ENCODE measurements at regions not wholly inside any gene's neighbourhood (a gene's known extent, or its start where the extent isn't known, plus 50 kb on each side); places are given as distances from the start of the nearest gene placed in this dataset.

GRCh38 chr2:12262681-12263436 lies 453.9 kb upstream of the TRIB2 start:
- no peak for DNase-seq
- H3K4me3 Mint-ChIP-seq, result no peak overlapping the region
- no peaks in the 10 kb centered on the region for H3K27me3 Mint-ChIP-seq
- peaks cover 25% of the 10 kb centered on the region for H3K4me1 Mint-ChIP-seq (ENCODE audit: low read depth)
- H3K27ac Mint-ChIP-seq, result no peak overlapping the region
- H3K36me3 Mint-ChIP-seq (ENCODE audit: low read depth), result no peaks in the 10 kb centered on the region
- H3K9me3 Mint-ChIP-seq, result peaks cover 2% of the 10 kb centered on the region

- no peaks in the 10 kb centered on the region for H3K36me3 Mint-ChIP-seq (ENCODE audit: low read depth)
- H3K4me3 Mint-ChIP-seq, result no peak overlapping the region
- H3K27me3 Mint-ChIP-seq, result no peaks in the 10 kb centered on the region
- peaks cover 2% of the 10 kb centered on the region for H3K9me3 Mint-ChIP-seq
- no peak for DNase-seq
- H3K4me1 Mint-ChIP-seq (ENCODE audit: low read depth), result peaks cover 25% of the 10 kb centered on the region
- no peak overlapping the region for H3K27ac Mint-ChIP-seq
These were observed 453.0 kb upstream of the TRIB2 start for GRCh38 chr2:12263730-12264129.

- no peak overlapping the region for H3K4me3 Mint-ChIP-seq
- H3K27me3 Mint-ChIP-seq, result no peaks in the 10 kb centered on the region
- peaks cover 25% of the 10 kb centered on the region for H3K4me1 Mint-ChIP-seq (ENCODE audit: low read depth)
- H3K36me3 Mint-ChIP-seq (ENCODE audit: low read depth), result no peaks in the 10 kb centered on the region
- DNase-seq, result no peak
- H3K9me3 Mint-ChIP-seq, result peaks cover 2% of the 10 kb centered on the region
- H3K27ac Mint-ChIP-seq, result no peak overlapping the region
These were observed 452.6 kb upstream of the TRIB2 start for GRCh38 chr2:12264146-12264545.

- no peak overlapping the region for H3K27ac Mint-ChIP-seq
- H3K4me3 Mint-ChIP-seq, result no peak overlapping the region
- H3K4me1 Mint-ChIP-seq (ENCODE audit: low read depth), result peaks cover 25% of the 10 kb centered on the region
- DNase-seq, result no peak
- no peaks in the 10 kb centered on the region for H3K36me3 Mint-ChIP-seq (ENCODE audit: low read depth)
- H3K9me3 Mint-ChIP-seq, result peaks cover 2% of the 10 kb centered on the region
- no peaks in the 10 kb centered on the region for H3K27me3 Mint-ChIP-seq
These were observed 451.1 kb upstream of the TRIB2 start for GRCh38 chr2:12265646-12266045.

- no peaks in the 10 kb centered on the region for H3K9me3 Mint-ChIP-seq
- H3K36me3 Mint-ChIP-seq (ENCODE audit: low read depth), result no peaks in the 10 kb centered on the region
- no peak overlapping the region for H3K4me3 Mint-ChIP-seq
- no peak overlapping the region for H3K27ac Mint-ChIP-seq
- H3K27me3 Mint-ChIP-seq, result no peaks in the 10 kb centered on the region
- peaks cover 36% of the 10 kb centered on the region for H3K4me1 Mint-ChIP-seq (ENCODE audit: low read depth)
- DNase-seq, result no peak
These were observed 449.7 kb upstream of the TRIB2 start for GRCh38 chr2:12267042-12267441.

GRCh38 chr2:12269041-12269972 lies 447.4 kb upstream of the TRIB2 start:
- Mint-ChIP-seq H3K9me3 (no peaks in the 10 kb centered on the region), H3K27me3 (no peaks in the 10 kb centered on the region), H3K27ac (no peak overlapping the region), H3K36me3 (ENCODE audit: low read depth) (no peaks in the 10 kb centered on the region), H3K4me1 (ENCODE audit: low read depth) (peaks cover 22% of the 10 kb centered on the region), H3K4me3 (no peak overlapping the region)
- no peak for DNase-seq

GRCh38 chr2:12270876-12271588 lies 445.7 kb upstream of the TRIB2 start:
- H3K36me3 Mint-ChIP-seq (ENCODE audit: low read depth), result no peaks in the 10 kb centered on the region
- no peak for DNase-seq
- no peak overlapping the region for H3K4me3 Mint-ChIP-seq
- H3K27me3 Mint-ChIP-seq, result no peaks in the 10 kb centered on the region
- no peak overlapping the region for H3K27ac Mint-ChIP-seq
- H3K9me3 Mint-ChIP-seq, result no peaks in the 10 kb centered on the region
- peaks cover 17% of the 10 kb centered on the region for H3K4me1 Mint-ChIP-seq (ENCODE audit: low read depth)

GRCh38 chr2:12271589-12271984 lies 445.1 kb upstream of the TRIB2 start:
- H3K4me1 Mint-ChIP-seq (ENCODE audit: low read depth), result peaks cover 15% of the 10 kb centered on the region
- H3K36me3 Mint-ChIP-seq (ENCODE audit: low read depth), result no peaks in the 10 kb centered on the region
- H3K27ac Mint-ChIP-seq, result no peak overlapping the region
- DNase-seq, result no peak
- no peaks in the 10 kb centered on the region for H3K9me3 Mint-ChIP-seq
- H3K27me3 Mint-ChIP-seq, result no peaks in the 10 kb centered on the region
- no peak overlapping the region for H3K4me3 Mint-ChIP-seq

GRCh38 chr2:12273111-12273510 lies 443.6 kb upstream of the TRIB2 start:
- Mint-ChIP-seq H3K36me3 (ENCODE audit: low read depth) (no peaks in the 10 kb centered on the region), H3K4me3 (no peak overlapping the region), H3K27me3 (peaks cover 10% of the 10 kb centered on the region), H3K9me3 (no peaks in the 10 kb centered on the region), H3K4me1 (ENCODE audit: low read depth) (peaks cover 23% of the 10 kb centered on the region), H3K27ac (no peak overlapping the region)
- DNase-seq, result no peak

GRCh38 chr2:12274591-12274990 lies 442.1 kb upstream of the TRIB2 start:
- no peak for DNase-seq
- Mint-ChIP-seq H3K27ac (no peak overlapping the region), H3K9me3 (no peaks in the 10 kb centered on the region), H3K4me3 (no peak overlapping the region), H3K27me3 (peaks cover 10% of the 10 kb centered on the region), H3K36me3 (ENCODE audit: low read depth) (no peaks in the 10 kb centered on the region), H3K4me1 (ENCODE audit: low read depth) (peaks cover 23% of the 10 kb centered on the region)

- H3K36me3 Mint-ChIP-seq (ENCODE audit: low read depth), result no peaks in the 10 kb centered on the region
- H3K4me3 Mint-ChIP-seq, result no peak overlapping the region
- no peak for DNase-seq
- H3K27ac Mint-ChIP-seq, result no peak overlapping the region
- peaks cover 10% of the 10 kb centered on the region for H3K4me1 Mint-ChIP-seq (ENCODE audit: low read depth)
- H3K9me3 Mint-ChIP-seq, result no peaks in the 10 kb centered on the region
- peaks cover 10% of the 10 kb centered on the region for H3K27me3 Mint-ChIP-seq
These were observed 439.3 kb upstream of the TRIB2 start for GRCh38 chr2:12277241-12278034.

GRCh38 chr2:12278217-12278750 lies 438.5 kb upstream of the TRIB2 start:
- Mint-ChIP-seq H3K9me3 (no peaks in the 10 kb centered on the region), H3K4me1 (ENCODE audit: low read depth) (peaks cover 8% of the 10 kb centered on the region), H3K27ac (no peak overlapping the region), H3K36me3 (ENCODE audit: low read depth) (no peaks in the 10 kb centered on the region), H3K4me3 (no peak overlapping the region), H3K27me3 (peaks cover 10% of the 10 kb centered on the region)
- DNase-seq, result no peak

- H3K36me3 Mint-ChIP-seq (ENCODE audit: low read depth), result no peaks in the 10 kb centered on the region
- DNase-seq, result no peak
- H3K9me3 Mint-ChIP-seq, result peaks cover 4% of the 10 kb centered on the region
- no peak overlapping the region for H3K4me3 Mint-ChIP-seq
- H3K4me1 Mint-ChIP-seq (ENCODE audit: low read depth), result peaks cover 30% of the 10 kb centered on the region
- no peak overlapping the region for H3K27ac Mint-ChIP-seq
- peaks cover 5% of the 10 kb centered on the region for H3K27me3 Mint-ChIP-seq
These were observed 433.7 kb upstream of the TRIB2 start for GRCh38 chr2:12282780-12283695.

Measured in activated T-cell treated with anti-CD3 and anti-CD28 coated beads, Interleukin-2, amount 50 U/mL, for 24 hours (primary cell).